ENCODE measurements at regions not wholly inside any gene's neighbourhood (a gene's known extent, or its start where the extent isn't known, plus 50 kb on each side); places are given as distances from the start of the nearest gene placed in this dataset.

DNA sequence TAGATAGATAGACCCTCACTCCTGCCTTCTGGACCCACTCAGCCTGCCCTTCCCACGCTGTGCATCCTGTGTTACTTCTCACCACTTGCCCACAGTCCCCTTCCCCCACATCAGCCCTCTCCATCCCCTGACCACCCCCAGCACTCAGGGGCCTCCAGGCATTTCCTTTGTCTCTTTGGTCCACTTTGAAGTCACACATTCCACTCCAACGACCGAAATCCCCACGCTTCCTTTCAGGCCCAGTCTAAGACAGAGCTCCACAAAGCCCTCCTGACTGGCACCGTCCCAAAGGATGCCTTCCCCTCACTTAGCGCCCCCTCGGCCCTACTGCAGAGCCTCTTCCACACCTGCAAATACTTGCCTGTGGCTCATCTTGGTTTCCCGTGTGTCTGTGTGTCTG is 83.8 kb downstream of the FOXF2 start:
- Mint-ChIP-seq H3K4me3 (no peak overlapping the region), H3K9me3 (ENCODE audit: insufficient read depth) (no peaks in the 10 kb centered on the region), H3K27ac (no peak overlapping the region), H3K4me1 (peaks cover 7% of the 10 kb centered on the region), H3K27me3 (peaks cover 32% of the 10 kb centered on the region)
- DNase-seq (no peak), ATAC-seq (ENCODE audit: low read depth) (no peak)
- H3K79me2 ChIP-seq (ENCODE audit: control insufficient read depth, insufficient read depth, low read length), result no peaks in the 10 kb centered on the region
- no peak overlapping the region for H2AFZ ChIP-seq (ENCODE audit: insufficient read depth, low read depth, low read length, poor library complexity, severe bottlenecking)
- no peak overlapping the region for H3K9ac ChIP-seq (ENCODE audit: low read length)
- H3K9me3 ChIP-seq (ENCODE audit: control extremely low read depth in 1 of 3, control insufficient read depth in 2 of 3, insufficient read depth in 1 of 3, low read length in 2 of 3), result no peaks in the 10 kb centered on the region
- H4K20me1 ChIP-seq (ENCODE audit: control insufficient read depth, insufficient read depth, low read length, poor library complexity, severe bottlenecking), result no peaks in the 10 kb centered on the region
- H3K4me3 ChIP-seq (ENCODE audit: control extremely low read depth in 1 of 5, extremely low read depth in 1 of 5, insufficient read depth in 1 of 5, low read depth in 2 of 5, low read length in 4 of 5), result no peak overlapping the region
- TF ChIP-seq EZH2 (IDR thresholded peaks at IDR 0.05; ENCODE audit: borderline replicate concordance, insufficient read depth, low read depth, low read length, poor library complexity, severe bottlenecking) (no peak), CTCF (IDR thresholded peaks at IDR 0.05) (no peak)
- H3K36me3 ChIP-seq (replicated peaks in 1 of 2; ENCODE audit: control extremely low read depth in 1 of 2, control insufficient read depth in 1 of 2, extremely low read depth in 1 of 2, insufficient read depth in 2 of 2, low read length in 1 of 2), result no peaks in the 10 kb centered on the region
- 64% methylated on average over 5 of the region's 8 CpGs for WGBS (ENCODE audit: insufficient coverage)
- no peaks in the 10 kb centered on the region for H3K4me1 ChIP-seq (ENCODE audit: control insufficient read depth in 2 of 2, insufficient read depth in 2 of 2, low read length in 2 of 2)
- POLR2A ChIA-PET, result no interaction called here
- intact Hi-C loops (cut with micrococcal nuclease), result no loop called here
- no peak overlapping the region for H3K4me2 ChIP-seq (replicated peaks; ENCODE audit: low read depth, low read length, poor library complexity, severe bottlenecking)
- peaks cover 0 to 18% (median 0%) of the 10 kb centered on the region in 4 experiments for H3K27me3 ChIP-seq (replicated peaks in 1 of 4; ENCODE audit: control extremely low read depth in 1 of 4, control insufficient read depth in 3 of 4, insufficient read depth in 4 of 4, low read length in 3 of 4)
- CTCF ChIA-PET, result no interaction called here
- no peak overlapping the region for H3K27ac ChIP-seq (ENCODE audit: low read length in 2 of 2)

DNA sequence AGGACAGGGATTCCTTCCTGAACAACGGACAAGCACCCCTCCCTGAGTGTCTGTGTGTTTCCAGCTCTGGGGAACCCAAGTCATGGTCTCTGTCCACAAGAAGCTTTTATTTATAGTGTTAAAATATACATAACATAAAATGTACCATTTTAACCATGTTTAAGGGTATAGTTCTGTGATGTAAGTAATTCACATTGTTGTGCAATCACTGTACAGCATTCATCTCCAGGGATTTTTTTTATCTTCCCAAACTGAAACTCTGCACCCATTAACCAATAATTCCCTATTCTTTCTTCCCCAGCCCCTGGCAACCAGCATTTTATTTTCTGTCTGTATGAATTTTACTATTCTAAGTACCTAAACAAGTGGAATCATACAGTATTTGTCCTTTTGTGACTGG is 84.2 kb downstream of the FOXF2 start:
- Mint-ChIP-seq H3K27me3 (peaks cover 32% of the 10 kb centered on the region), H3K4me3 (no peak overlapping the region), H3K9me3 (ENCODE audit: insufficient read depth) (no peaks in the 10 kb centered on the region), H3K4me1 (peaks cover 7% of the 10 kb centered on the region), H3K27ac (no peak overlapping the region)
- DNase-seq (no peak), ATAC-seq (ENCODE audit: low read depth) (no peak)
- TF ChIP-seq CTCF (IDR thresholded peaks at IDR 0.05), result no peak
- no peak for TF ChIP-seq EZH2 (IDR thresholded peaks at IDR 0.05; ENCODE audit: borderline replicate concordance, insufficient read depth, low read depth, low read length, poor library complexity, severe bottlenecking)
- Histone ChIP-seq H3K9me3 (ENCODE audit: control extremely low read depth in 1 of 3, control insufficient read depth in 2 of 3, insufficient read depth in 1 of 3, low read length in 2 of 3) (no peaks in the 10 kb centered on the region), H3K36me3 (replicated peaks in 1 of 2; ENCODE audit: control extremely low read depth in 1 of 2, control insufficient read depth in 1 of 2, extremely low read depth in 1 of 2, insufficient read depth in 2 of 2, low read length in 1 of 2) (no peaks in the 10 kb centered on the region), H3K4me2 (replicated peaks; ENCODE audit: low read depth, low read length, poor library complexity, severe bottlenecking) (no peak overlapping the region), H4K20me1 (ENCODE audit: control insufficient read depth, insufficient read depth, low read length, poor library complexity, severe bottlenecking) (no peaks in the 10 kb centered on the region), H3K79me2 (ENCODE audit: control insufficient read depth, insufficient read depth, low read length) (no peaks in the 10 kb centered on the region), H3K27ac (ENCODE audit: low read length in 2 of 2) (no peak overlapping the region), H3K9ac (ENCODE audit: low read length) (no peak overlapping the region), H3K4me1 (ENCODE audit: control insufficient read depth in 2 of 2, insufficient read depth in 2 of 2, low read length in 2 of 2) (no peaks in the 10 kb centered on the region), H3K4me3 (ENCODE audit: control extremely low read depth in 1 of 5, extremely low read depth in 1 of 5, insufficient read depth in 1 of 5, low read depth in 2 of 5, low read length in 4 of 5) (no peak overlapping the region), H2AFZ (ENCODE audit: insufficient read depth, low read depth, low read length, poor library complexity, severe bottlenecking) (no peak overlapping the region), H3K27me3 (replicated peaks in 1 of 4; ENCODE audit: control extremely low read depth in 1 of 4, control insufficient read depth in 3 of 4, insufficient read depth in 4 of 4, low read length in 3 of 4) (peaks cover 0 to 18% (median 0%) of the 10 kb centered on the region in 4 experiments)
- CTCF ChIA-PET, result no interaction called here
- intact Hi-C loops (cut with micrococcal nuclease), result no loop called here
- no CpG with 5 or more reads among the region's 1 CpG for WGBS (ENCODE audit: insufficient coverage)
- POLR2A ChIA-PET, result no interaction called here
